GM12864 (cell line): ENCODE measurements at regions not wholly inside any gene's neighbourhood (a gene's known extent, or its start where the extent isn't known, plus 50 kb on each side); places are given as distances from the start of the nearest gene placed in this dataset.

Experiments used
- DNase-seq: peaks from one replicate; pipeline ENCODE4 v3.0.0-alpha.2; 2011; ENCODE audit warnings: low read depth
- H3K4me3 ChIP-seq: 2 replicates; pipeline ENCODE4 v1.5.1; 2011; ENCODE audit warnings: mild to moderate bottlenecking, low read depth, low read length, control low read depth
- CTCF ChIP-seq: IDR thresholded peaks from 2 replicates; pipeline ENCODE4 v1.5.1; 2011; ENCODE audit warnings: low read depth, mild to moderate bottlenecking, moderate library complexity, low read length, control low read depth, inconsistent platforms; ENCODE audit errors: missing control alignments

GRCh38 chr11:106286881-106287504, 209.5 kb downstream of the AASDHPPT start:
- H3K4me3 ChIP-seq, result no peak overlapping the region
- no peak for TF ChIP-seq CTCF
- no peak for DNase-seq

GRCh38 chr11:106288057-106288456, 210.6 kb downstream of the AASDHPPT start:
- no peak overlapping the region for H3K4me3 ChIP-seq
- DNase-seq, result no peak
- no peak for TF ChIP-seq CTCF

GRCh38 chr11:106288822-106289387, 211.4 kb downstream of the AASDHPPT start:
- H3K4me3 ChIP-seq, result no peak overlapping the region
- TF ChIP-seq CTCF, result no peak
- no peak for DNase-seq

- TF ChIP-seq CTCF, result no peak
Measured at GRCh38 chr11:106292526-106292925, 215.1 kb downstream of the AASDHPPT start.

GRCh38 chr11:106295974-106296373, 218.5 kb downstream of the AASDHPPT start:
- H3K4me3 ChIP-seq, result no peak overlapping the region
- TF ChIP-seq CTCF, result no peak
- DNase-seq, result no peak

More at GRCh38 chr11:106292526-106292925, 215.1 kb downstream of the AASDHPPT start:
- no peak overlapping the region for H3K4me3 ChIP-seq
- no peak for DNase-seq

- no peak overlapping the region for H3K4me3 ChIP-seq
- no peak for DNase-seq
- TF ChIP-seq CTCF, result no peak
Measured at GRCh38 chr11:106302416-106302815, 225.0 kb downstream of the AASDHPPT start.

- TF ChIP-seq CTCF, result no peak
- no peak for DNase-seq
- no peak overlapping the region for H3K4me3 ChIP-seq
Measured at GRCh38 chr11:106304274-106304673, 226.8 kb downstream of the AASDHPPT start.
